GM19324 (cell line): ENCODE measurements at regions not wholly inside any gene's neighbourhood (a gene's known extent, or its start where the extent isn't known, plus 50 kb on each side); places are given as distances from the start of the nearest gene placed in this dataset.

Experiments used
- ATAC-seq: cut with Tn5 transposase; IDR thresholded peaks from one replicate; pipeline ENCODE4 v1.9.1; 2021; ENCODE audit warnings: mild to moderate bottlenecking, moderate library complexity; ENCODE audit not compliant: unreplicated experiment, low FRiP score

DNA sequence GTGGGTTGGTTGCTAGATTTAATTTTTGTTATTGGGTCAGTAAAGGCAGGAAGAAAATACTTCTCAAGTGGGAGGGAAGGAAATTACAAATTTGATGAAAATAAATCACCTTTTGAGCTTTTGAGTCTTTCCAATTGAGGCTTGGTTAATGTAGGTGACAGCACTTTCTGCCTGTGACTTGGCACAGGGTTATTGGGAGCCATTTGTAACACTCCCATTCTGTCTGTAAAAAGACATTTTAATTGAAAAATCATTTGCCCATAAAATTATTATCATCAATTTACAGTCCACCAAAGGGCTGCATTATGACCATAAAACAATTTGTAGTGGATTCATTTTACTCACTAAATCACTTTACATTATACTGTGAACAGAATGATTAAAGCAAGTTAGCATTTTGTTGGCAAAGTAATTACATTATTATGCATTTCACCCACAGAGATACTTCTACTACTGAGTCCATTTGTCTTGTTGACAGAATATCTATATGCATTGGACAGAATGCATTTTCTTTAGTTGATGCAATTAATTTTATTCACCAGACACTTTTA lies 974.6 kb downstream of the UQCRFS1 start:
- ATAC-seq: no peak

DNA sequence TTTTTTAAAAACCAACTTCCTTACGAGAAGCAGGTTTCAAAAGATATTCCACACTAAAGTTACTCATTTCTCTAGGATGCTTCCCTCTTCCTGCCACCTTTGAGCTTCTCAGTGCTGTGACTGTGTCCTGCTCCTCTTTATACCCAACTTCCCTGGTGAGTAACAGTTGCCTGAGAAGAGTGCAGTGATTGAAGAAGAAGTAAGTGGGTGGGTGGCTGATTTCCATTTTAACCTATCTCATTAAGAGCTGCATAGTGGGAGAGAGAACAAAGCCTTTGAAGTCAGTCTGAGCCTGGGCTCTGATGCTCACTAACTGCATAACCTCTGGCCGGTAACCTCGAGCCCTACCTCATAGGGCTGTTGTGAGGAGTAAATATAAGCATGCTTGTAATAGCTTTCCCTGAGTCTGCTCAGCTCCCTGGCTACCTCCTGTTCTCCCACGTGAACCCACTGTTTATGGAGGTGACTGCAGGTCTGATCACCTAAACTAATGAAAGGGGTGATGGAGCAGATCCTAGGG lies 977.3 kb downstream of the UQCRFS1 start:
- no peak for ATAC-seq

DNA sequence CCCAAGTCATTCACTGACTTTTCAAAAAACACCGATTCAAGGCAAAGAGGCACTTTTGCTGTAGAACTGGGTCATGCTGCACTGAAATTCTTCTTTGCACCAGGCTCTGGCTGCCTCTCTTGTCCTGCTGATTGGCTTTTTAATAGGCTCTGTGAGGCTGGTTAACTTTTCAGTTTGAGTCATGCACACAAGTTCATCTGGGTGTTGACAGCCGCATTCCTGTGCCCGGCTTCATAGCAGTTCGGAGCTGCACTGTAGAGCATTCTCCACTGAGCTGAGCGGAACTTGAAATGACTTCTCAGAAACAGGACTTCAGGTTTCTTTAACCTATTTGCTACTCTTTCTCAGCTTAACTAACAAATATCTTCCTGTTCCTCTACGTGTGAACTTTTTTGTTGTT lies 978.3 kb downstream of the UQCRFS1 start:
- ATAC-seq: no peak

DNA sequence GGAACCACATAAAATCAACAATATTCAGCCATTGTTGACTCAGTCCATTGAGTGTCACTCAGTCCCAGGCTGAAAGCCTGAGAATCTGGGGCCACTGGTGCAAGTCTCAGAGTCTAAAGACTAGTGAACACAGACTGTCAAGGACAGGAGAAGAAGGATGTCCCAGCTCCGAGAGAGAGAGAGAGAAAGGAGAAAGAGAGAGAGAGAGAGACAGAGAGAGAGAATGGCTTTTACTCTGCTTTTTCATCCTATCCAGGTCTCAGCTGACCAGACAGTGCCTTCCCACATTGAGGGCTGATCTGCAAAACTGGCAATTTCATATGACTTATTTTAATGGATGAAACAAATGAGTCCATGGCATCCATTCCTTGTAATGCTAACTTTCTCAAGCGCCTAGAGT lies 984.1 kb downstream of the UQCRFS1 start:
- no peak for ATAC-seq

DNA sequence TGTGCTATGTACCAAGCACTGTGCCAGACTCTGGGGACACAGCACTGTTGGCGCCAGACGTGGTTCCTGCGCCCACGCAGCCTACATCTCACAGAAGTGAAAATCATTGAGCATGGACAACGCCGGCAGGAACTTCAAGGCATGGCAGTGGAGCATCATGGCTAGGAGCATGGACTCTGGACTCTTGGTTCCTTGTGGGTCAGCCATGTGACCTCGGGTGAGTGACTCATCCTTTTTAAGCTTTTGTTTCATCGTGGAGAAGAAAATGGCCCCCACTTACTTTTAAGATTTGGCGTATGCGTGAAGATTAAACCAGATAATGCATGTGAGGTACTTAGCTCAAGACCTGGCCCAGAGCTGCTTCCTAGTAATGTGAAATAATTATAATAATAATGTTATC lies 988.5 kb downstream of the UQCRFS1 start:
- no peak for ATAC-seq

DNA sequence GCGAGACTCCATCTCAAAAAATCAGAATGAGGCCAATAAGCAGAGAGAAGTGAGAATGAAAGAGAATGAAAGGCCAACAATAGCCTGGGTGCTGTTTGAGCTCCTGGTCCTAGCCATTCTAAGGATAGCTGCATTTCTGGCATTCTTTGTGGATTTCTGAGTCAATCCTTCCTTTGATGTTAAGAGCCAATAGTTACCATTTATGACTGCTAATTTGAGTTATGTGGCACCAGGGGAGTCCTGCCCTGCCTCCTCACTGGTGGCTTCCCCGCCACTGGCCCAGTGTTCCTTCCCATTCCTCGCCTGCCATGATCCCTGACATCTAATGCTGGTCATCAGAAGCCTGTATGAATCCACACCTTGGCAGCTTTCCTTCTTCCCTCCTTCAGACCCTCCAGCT lies 991.2 kb downstream of the UQCRFS1 start:
- no peak for ATAC-seq

DNA sequence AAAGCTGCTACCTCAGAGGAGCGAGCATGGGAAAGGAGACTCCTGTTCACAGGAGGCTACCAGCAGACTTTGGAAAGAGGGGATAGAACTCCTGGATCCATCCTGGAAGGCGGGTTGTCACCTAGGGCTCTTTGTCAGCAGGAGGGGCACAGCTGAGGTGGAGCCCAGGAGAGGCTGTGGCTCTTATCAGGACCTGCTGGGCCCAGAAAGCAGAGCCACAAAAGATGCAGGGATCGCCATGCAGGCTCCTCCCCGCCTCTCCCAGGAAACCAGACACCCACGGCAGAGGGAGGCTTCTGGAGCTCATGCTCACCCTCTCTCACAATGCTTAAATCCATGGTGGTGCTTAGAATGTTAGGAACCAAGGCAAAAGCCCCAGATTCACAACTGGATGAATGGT lies 994.2 kb downstream of the UQCRFS1 start:
- ATAC-seq: no peak

DNA sequence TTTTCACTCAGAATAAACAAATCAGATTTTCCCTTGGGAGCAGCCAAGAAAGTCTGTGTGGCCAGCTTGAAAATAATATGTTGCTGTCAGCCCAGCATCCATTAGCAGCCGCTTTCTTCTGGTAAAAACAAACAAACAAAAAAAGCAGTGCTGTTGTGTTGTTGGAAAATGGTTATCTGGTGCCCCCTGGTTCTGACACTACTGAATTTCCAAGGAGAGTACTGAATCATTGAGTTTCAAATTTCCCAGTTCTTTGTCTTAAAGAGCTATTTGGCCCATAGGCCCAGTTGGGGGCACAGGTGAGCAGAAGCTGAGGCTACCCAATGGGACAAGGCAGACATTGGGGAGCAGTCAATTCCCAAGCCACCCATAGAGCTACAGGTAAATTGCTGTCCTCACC lies 995.9 kb downstream of the UQCRFS1 start:
- no peak for ATAC-seq

DNA sequence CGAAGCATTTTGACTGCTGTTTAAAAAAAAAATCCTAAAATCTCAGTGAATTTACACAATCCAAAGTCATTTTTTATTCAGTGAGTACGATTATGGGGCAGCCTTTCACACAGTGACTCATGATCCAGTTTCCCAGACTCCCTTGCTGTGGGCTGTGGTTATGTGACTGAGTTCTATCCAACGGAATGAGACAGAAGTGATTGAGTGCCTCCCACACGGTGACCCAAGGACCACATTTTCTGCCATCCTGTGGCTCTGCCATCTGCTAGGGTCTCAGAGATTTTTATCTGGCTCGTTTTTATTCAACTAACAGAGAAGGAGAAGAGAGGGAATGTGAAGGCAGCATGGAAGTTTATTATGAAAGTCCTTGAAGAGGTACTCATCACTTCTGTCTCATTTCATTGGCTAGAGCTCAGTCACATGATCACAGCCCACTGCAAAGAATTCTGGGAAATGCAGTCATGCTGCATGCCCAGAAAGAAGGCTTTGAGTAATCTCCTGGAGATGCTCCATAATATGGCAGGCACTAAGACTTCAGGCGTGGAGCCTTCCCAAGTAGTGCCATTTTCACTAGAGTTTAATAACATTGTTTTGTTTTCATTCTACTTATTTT lies 999.4 kb downstream of the UQCRFS1 start:
- ATAC-seq: no peak

DNA sequence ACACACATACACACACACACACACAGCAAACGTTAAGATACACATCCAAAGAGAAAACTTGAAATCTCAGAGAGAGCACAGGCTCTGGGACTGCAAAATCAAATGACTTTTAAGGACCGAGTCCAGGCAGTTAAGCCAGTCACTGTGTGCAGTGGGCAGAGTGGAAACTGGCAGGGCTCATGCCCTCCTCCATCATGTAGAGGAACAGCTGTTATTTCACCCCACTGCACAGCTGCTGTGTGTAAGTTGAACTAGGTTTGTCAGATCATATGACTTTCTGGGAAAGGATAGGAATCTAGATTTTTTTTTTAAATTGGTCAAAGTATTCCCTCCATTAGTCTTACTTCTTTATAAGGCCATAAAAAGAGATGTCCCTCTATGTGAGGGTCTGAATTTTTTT lies 1002.1 kb downstream of the UQCRFS1 start:
- ATAC-seq: no peak

DNA sequence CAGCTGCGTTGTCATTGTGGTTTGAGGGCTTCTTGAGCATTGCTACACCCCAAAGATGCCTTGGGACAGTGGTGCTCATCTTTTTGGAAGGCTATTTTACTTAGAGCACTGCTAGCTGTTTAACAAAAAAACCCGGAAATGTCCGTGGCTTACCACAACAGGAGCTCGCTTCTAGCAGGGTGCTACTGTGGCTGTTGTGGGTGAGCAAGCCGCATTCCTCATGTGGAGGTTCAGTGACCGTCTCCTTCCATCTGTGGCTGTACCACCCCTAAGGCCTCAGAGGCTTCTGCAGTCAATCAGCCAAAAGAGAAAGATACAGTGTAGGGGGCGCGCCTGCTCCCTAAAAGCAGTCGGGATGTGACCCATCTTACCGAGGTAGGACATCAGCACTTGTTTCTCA lies 1004.2 kb downstream of the UQCRFS1 start:
- no peak for ATAC-seq

DNA sequence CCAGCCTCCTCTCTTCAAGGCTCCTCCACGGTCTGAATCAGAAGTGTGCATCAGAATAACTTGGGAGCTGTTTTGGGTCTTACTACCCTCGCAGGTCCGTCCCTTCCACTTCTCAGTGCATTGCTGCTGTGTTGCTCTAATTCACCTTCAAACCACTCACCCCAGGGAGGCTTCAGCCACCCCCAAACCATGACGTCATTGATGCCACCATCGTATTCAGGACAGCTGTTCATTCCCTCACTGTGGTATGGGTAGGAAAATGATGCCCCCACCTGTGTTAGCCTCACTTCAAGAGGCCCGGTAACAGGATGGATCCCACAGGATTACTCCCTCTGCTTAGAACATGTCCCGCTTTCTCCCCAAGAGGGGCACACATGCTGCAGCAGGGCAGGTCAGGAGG lies 1005.7 kb downstream of the UQCRFS1 start:
- ATAC-seq: no peak

DNA sequence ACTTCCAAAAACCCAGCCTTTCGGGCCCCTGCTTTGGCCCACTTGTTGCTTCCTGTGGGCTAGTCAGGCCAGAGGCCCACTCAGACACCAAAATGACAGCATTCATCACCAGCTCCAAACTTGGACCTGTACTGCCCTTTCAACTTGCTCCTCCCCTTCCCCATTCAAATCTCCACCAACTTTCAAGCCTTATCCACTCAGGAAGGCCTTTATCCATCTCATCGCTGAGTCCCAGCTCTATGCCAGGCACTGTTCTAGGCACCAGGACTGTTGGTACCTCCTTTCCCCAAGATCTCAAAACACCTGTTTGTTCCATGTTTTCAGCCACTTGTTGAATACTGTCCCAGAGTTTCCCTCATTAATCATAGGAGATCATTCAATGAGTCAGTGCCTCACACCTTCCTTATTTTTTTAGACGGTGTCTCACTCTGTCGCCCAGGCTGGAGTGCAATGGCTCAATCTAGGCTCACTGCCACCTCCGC lies 1011.4 kb downstream of the UQCRFS1 start:
- no peak for ATAC-seq

DNA sequence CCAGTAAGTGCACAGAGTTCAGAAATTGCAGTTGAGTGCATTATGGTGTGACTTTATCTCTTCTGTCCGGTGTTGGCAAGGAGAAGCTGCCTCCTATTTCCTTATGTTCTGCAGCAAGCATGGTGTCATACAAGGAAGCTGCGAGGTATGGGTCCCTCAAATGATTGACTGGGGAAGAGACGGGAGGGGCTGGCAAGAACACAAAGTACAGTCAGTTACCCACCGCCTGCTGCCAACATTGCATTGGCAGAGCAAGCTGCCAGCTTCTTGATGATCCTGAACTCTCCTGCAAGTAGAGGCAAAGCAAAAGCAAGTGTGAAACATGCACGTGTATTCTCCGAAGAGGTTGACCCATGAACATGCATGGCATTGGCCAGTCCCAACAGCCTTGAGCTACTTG lies 1013.6 kb downstream of the UQCRFS1 start:
- no peak for ATAC-seq

DNA sequence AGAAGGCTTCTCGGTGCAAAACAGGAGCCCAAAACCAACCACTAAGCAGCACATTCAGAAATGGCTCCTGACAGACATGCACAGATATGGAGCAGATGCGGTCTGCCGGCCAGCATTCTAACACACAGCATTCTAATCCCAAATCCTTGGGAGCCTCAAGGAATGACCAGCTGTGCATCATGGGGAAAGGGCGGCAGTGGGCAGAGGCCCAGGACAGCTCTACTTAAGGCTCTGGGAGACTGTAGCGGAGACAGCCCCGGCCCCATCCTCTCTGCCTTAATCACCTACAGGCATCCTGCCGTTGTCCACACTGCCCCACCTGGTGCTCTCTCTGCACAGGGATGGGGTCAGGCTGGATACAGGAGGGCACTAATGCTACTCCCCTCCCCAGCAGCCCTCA lies 1016.0 kb downstream of the UQCRFS1 start:
- ATAC-seq: no peak

DNA sequence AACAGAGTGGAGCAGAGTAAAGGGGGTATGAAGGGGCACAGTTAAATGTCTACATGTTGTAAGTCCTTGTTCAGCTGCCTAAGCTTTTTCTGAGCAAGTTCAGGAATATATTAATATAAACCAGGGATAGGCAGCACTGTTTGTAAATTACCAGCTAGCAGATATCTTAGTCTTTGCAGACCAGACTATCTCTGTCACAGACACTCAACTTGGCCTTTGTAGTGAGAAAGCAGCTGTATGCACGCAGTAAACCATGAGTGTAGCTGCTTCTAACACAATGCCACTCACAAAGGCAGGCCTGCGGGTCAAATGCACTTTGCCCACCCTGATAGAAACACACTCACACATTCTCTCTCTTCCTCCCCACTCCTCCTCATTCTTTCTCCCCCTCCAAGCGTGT lies 1016.9 kb downstream of the UQCRFS1 start:
- ATAC-seq: no peak

DNA sequence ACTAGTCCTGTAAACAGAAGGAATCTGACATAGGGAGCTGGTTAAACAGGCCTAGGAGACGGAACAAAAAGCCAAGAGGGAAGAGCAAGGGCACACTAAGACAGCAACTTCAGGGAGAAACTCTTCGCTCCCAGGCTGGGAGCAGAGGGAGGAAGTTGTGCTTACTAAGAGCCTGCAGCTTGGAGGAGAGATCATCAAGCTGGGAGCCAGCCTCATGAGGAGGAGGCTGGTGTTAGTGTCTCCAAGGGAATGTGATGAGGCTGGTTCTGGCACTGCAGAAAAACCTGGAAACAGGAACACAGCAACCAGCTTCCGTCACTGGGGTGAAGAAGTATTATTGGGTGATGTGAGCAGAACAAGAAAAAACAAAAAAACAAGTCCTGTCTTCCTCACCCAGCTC lies 1027.3 kb downstream of the UQCRFS1 start:
- no peak for ATAC-seq

DNA sequence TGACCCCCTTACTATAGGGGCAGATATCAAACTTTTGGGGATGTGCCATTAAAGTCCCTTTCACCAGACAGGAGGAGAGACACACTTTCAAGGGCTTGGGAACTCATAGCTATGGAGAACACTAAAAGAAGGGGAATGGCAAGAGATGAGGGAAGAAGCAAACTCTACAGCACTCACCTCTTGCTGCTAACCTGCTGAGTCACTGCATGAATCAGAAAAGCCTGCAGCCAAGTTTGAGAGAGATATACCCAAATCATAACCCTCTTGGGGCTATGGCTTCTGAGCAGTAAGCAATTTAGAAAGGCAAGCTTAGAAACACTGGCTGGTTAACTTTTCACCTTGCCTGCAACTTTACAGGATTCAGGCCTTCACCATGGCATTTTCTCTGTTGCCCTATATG lies 1028.0 kb downstream of the UQCRFS1 start:
- ATAC-seq: no peak

DNA sequence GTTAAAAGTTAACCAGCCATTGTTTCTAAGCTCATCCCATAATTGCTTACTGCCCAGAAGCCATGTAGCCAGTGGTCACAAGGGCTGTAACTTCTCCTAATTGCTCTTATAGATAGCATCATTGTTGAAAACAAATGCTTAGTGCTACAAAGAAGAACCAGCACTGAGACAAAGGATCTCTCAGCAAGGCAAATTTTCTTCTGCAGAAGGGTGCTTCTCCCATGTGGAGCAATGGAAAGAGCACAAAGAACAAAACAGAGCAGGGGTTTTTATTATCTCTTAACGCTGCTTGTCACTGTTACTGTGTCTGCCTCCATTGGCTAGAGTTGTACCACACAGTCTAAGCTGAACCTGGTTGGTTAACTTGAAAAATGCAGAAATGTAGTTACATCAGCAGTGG lies 1036.8 kb downstream of the UQCRFS1 start:
- no peak for ATAC-seq

DNA sequence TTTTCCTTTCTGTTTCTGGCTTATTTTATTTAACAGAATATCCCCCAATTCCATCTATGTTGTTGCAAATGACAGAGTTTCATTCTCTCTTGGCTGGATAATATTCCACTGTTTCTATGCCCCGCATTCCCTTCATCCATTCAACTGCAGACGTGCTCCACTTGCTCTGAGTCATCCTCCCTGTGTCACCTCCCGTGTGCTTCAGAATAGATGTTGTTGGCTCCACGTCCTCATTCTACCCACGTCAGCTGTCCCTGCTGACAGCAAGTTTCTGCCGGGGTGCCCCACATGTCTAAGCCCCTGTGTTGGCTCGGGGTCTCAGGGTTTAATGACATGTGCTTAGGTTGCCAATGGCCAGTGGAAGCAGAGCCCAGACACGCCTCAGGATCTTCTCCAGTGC lies 1041.0 kb downstream of the UQCRFS1 start:
- no peak for ATAC-seq

DNA sequence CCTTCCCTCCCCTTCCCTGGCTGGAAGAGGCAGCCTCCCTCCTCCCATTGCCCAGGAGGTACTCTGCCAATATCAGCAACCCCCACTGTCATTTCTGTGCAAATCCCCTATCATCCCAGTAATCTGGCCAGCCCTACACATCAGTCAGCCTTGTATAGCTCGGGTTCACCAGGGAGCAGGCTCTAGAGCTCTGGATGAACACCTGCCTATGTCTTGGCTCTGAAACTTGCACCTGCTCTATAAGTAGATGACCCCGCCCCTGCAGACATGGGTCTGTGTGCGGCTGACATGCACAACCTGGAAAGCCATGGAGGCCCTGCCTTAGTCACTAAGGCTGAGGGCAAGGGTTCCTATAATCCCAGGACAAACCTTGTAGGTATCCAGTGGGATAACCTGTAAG lies 1042.9 kb downstream of the UQCRFS1 start:
- no peak for ATAC-seq

DNA sequence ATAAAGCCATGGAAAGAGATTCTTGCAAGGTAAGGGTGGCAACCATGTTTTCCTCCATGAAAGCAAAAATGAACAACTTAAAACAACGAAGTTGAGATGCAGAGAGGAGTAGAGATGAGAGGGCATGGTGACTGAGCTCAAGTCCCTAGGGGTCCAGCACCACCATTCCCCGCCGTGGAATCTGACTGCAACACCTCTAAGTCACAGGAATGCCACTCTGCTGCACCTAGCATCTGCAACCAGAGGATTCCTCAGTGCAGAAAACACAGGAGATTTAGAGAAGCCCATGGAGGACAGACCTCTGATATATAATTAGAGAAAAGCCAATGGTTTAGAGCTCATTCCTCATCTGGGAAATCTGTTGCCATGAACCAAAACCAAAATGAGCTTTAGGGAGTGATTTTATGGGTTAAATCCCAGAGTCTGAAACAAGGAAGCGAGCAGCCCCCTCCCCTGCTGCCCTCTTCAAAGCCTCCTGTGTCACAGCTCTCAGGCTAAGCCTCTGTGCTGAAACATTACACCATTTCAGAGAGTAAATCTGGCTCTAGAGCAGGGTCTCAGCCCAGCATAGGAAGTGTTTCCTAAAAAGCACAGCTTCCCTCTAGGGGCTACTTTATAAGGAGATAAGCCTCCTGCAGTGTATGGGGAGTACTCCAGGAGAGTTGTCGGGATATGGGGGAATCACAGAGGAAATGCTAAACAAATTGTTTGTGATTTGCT lies 1043.6 kb downstream of the UQCRFS1 start:
- ATAC-seq: no peak
